HG03025 (cell line): ENCODE measurements at regions not wholly inside any gene's neighbourhood (a gene's known extent, or its start where the extent isn't known, plus 50 kb on each side); places are given as distances from the start of the nearest gene placed in this dataset.

Experiments used
- ATAC-seq: cut with Tn5 transposase; IDR thresholded peaks from one replicate; pipeline ENCODE4 v1.9.1; 2021; ENCODE audit warnings: mild to moderate bottlenecking, moderate library complexity; ENCODE audit not compliant: unreplicated experiment, low FRiP score

DNA sequence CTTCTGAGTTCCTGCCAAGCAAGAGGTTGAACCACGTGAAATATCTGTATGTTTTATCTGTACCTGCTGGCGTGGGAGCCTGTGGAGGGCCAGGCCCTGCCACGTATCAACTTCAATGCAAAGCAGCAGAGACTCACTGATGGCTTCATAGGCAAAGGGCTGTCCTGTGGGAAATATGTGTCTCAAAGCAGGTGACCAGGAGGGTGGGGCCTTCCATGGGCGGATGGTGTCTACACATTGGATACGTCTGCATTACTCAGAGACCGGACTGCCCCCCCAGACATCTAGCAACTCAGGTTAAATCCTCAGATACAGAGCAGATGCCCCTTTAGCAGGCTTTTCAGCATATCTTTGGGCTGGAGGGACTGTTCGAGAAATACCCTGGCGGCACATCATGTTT, 210.8 kb upstream of the C1orf174 start:
- no peak for ATAC-seq

DNA sequence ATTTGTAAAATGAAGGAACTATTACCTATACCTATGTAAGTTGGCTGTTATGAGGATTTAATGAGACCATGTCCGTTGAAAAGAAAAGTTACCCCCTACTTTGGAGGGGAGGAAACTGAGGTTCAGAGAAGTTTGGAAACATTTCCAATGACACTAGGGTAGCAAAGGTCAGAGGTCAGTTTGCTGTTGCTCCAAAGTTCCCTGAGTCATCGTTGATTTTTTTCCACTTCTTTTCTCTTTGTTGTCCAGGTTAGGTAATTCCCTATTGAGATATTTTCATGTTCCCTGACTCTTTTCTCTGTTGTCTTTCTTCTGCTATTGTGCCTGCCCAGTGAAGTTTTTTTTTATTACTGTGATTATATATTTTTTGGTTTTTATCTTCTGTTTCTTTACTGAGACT, 213.8 kb upstream of the C1orf174 start:
- no peak for ATAC-seq

DNA sequence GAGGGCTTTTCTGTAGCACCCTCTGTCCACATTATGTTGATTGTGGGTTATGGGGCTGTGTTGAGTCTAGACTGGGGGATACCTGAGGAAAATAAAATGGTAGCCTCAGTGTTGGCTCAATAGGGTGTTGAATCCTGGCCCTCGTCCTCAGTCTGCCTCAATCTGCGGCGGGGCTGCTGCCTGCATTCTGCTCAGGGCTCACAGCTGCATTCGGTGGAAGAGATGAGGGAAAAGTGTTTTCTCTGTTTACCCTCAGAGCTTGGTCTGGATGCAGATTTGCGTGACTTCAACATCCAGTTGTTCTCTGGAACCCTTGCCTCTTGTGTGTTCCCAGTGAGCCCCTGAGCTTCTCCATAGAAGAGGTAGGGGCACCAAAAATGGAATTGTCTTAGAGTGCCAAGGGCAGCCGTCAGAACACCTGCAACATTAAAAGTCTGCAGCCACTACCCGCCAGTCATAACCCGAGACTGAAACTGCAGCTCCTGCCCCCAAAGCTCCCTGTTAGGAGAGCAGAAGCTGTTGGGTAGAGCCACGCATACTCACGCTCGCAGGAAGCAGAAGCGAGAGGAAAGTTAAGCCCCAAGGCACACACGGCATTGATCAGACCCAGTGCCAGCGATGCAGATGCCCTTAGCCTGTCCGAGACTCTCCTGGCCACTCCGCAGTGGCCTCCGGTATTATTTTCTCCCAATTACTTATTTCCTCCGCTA, 215.3 kb upstream of the C1orf174 start:
- no peak for ATAC-seq

DNA sequence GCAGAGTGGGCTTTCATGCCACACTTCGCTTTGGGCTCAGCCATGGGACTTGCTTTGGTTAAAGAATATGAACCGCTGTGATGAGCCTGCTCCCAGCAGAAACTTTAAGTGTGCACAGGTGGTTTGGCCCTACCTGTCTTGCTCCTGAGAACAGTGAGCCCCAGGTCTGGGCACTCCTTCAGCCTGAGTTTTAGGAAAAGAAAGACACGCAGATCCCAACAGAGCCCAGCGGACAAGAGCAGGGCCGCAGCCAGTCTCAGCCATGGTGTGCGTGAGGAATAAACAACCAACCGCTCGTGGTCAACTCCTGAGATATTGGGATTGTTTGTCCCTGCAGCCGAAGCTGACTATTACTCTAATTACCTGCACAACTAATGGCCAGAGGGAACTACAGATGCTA, 217.1 kb upstream of the C1orf174 start:
- no peak for ATAC-seq

DNA sequence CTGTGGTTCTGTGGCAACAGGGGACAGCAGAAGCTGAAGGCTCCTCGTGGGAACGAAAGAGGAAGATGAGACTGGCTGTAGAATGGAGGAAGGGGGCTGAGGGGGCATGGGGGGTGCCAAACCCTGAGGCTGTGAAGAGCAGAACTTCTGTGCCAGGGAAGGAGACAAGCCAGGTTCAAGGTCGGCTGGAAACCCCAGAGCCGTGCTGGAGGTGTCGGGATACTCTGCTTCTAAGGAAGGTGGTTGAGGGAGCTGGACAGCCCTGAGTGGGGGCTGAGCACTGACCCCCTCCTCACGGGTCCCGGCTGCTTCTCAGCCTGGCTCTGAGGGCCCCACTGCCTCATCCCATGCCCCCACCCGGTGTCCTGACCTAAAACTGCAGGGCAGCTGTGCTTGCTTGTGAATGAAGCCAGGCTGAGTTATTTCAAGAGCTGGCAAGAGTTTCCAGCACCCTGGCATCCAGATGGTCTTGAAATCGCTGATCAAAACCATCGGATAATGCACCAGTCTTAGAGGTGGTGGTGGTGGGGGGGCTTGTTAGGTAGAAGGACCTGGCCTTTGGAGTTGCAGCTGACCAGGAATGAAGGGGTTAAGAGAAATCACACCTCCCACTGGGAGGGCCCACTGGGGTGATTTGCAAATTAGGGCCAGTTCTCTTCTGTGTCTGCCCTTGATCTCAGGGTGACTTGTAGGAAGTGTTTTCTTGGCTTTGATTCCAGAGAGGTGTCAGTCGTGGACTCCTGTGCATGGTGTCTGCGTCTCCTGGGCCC, 218.9 kb upstream of the C1orf174 start:
- ATAC-seq, result no peak

DNA sequence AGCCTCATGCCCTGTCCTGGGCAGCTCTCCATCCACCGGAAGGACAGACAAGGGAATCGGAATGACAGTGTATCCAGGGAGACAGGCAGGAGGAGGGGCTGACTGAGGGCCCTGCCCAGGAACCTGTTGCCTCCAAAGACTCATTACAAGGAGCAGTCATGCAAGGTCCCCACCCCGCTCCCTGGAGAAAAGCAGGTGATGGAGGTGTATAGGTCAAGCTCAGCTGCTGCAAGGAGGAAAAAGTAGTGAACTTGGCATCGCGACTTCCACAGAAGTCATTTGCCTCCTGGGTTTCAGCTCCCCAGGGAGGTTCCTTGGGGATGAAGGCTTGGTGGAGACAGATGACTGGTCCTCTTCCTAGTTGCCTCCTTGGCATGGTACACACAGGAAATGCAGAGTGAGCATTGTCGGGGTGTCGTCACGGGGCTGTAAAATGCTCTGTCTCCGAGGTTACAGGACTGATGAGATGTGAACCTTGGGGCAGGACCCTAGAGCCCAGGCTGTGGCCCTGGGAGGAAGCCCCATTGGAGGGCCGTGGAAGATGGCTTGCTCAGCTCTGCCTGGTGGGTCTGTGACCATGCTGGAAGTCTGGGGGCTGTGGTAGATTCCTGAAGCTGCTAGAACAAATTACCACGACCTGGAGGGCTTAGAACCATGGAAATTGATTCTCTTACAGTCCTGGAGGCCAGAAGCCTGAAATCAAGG, 219.6 kb upstream of the C1orf174 start:
- no peak for ATAC-seq

DNA sequence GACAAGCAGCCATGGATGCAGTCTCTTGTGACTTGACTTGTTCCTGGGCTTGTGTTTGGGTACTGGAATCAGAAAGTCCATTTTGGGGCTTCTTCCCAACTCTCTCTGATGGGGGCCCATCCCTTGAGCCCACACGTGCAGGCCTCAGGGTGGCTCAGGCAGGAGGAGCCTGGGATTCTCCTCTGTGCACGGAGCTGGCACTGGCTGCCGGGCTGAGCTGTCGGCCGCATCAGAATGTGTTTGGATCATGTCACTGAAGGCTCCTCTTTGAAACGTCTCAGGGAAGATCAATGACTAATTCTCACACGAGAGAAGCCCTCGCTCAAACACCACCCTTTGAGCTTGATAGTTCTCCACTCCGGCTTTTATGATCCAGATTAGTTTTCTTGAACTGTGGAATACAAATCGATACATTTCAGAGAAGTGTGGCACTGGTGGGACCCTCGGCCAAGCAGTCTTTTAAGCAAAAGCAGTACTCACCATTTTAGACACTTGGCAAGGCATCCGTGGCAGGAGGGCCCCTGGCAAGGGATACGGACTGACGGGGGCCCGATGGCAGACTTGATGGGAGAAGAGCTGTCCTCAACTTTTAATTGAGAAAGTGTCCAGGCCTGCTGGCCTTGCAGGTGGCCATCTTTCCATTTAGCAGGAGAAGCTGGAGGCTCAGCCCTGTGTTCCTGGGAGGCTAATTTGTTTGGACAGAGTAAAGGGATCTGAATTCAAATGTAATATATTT, 220.7 kb upstream of the C1orf174 start:
- ATAC-seq, result no peak

DNA sequence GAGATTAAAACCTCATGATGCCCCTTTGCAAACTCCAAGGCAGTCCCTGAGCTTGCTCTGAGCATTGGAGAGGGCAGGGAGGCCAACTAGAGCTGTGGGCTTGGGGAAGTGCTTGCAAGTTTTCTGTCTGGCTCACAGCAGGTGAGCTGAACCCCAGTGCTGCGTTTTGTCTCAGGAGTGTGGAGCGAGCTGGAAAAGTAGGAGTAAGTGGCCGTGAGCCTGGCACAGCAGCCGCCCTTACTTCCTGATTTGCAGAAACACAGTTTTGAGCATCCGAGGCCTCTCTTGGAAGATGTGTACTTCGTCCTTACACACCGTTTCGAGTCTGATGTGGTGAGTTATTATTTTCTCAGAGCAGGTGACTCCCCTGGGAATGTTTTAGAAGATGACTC, 221.2 kb upstream of the C1orf174 start:
- ATAC-seq, result no peak

DNA sequence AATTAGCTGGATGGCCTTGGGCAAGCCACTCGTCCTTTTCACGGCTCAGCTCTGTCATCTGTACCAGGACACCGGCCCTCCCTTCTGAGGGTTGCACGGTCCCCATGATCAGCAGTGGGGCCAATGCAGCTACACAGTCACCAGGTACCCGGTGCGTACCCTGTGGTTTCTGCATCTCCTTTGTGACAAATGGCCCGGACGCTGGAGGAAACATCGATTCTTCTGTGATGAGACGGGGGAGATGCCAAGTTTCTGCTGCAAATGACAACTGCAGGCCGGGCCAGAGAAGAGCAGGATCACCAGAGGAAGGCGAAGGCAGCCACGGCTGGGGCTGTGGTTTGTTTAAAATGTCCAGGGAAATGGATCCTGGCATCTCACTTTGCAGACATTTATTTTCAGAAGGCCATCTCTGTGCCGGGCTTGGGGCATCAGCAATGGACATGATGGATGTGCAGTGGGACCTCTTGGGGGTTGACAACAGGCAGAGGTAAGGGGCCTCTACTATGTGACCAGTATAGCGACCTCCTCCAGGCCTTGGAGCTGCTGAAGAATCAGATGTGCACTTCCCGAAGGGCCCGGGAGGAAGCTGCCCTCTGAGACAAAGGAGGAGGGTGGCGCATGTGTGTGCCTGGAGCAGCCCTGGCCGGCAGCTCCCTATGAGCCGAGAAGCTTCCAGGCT, 221.9 kb upstream of the C1orf174 start:
- ATAC-seq, result no peak

DNA sequence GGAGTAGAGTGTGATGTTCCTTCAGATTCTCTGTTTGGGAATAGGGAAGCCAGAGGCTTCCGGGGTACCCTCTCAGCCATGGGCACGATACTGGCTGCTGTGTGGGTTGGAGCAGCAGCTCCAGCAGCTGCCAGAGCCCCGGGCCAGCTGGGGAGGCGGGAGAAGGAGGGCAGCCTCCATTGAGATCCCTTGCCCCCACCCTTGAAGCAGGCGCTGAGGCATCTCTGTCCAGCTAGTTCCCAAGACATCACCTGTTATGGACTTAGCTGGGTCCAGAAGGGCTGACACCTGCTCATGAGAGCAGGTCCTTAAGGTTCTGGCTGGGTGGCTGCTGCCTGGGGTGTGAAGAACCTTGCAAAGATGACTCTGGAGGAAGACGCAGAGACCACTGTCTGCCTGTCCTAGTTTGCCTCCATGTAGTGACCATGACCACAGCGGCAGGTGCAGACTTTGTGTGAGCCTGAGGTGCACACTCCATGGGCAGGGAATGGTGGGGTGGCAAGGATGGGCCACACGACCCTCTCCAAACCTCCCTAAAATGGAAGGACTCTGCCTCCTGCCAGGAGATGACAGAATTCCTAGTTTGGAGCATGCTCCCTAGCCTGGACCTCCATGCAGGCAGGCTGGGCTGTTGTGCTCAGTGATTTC, 222.6 kb upstream of the C1orf174 start:
- no peak for ATAC-seq

DNA sequence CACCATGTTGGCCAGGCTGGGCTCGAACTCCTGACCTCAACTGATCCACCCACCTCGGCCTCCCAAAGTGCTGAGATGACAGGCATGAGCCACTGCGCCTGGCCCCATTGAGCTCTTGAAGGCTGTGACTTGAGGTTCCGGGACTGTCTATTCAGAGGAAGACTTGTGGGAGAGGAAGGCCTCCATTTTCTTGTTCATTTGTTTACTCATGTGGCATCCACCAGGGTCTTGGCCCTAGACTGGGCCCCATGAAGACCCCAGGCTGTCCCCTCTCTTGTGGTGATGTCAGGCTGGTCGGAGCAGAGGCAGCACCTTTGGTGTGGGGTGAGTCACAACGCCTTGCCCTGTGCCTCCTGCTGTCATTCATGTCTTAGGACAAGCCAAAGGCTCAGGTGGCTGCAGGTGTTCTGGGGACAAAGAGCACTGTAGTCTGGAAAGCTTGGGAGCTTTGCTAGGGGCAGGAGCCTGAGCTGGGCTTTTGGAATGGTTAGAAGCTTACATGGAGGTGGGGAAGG, 224.6 kb upstream of the C1orf174 start:
- no peak for ATAC-seq

DNA sequence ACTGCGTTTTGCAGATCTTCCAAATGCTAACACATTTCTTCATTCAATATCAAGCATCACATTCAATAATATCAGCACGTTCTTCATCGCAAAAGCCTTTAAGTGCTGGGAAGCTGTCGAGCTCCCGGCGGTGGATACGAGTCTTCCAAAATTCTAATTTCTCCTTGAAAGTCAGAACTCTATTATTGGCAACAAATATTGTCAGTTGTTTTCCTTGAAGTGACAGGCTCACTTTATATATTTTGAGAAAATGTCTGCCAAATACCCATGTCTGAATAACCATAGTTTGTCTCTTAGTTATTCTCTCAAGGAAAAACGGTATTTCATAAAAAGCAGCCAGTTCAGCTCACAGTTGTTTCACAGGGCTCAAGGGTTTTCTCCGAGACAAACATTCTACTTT, 226.2 kb upstream of the C1orf174 start:
- ATAC-seq, result no peak

DNA sequence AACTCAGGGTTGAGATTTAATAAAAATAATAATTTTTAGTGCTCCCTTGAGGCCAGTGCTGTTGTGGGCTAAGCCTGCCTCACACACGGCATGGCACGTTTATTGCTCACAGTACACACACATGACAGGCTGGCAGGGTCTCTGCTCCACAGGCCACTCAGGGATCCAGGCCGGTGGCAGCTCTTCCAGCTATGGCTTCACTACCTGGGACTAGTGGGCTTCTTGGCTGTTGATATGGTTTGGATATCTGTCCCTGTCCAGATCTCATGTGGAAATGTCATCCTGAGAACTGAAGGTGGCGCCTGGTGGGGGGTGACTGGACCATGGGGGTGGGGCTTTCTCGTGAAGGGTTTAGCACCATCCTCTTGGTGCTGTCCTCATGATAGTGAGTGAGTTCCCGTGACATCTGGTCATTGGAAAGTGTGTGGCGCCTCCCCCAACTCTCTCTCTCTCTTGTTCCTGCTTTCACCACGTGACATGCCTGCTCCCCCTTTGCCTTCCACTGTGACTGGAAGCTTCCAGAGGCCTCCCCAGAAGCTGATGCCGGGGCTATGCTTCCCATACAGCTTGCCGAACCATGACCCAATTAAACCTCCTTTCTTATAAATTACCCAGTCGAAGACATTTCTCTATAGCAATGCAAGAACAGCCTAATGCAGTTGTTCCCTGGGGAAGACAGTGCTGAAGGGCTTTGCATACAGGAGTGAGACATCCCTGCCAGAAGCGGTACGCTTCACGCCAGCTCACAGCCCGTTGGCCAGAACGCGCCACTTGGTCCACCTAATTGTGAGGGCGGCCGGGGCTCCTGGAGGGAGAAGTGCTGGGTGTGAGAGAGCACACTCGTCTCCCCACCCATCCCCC, 226.9 kb upstream of the C1orf174 start:
- ATAC-seq, result no peak

DNA sequence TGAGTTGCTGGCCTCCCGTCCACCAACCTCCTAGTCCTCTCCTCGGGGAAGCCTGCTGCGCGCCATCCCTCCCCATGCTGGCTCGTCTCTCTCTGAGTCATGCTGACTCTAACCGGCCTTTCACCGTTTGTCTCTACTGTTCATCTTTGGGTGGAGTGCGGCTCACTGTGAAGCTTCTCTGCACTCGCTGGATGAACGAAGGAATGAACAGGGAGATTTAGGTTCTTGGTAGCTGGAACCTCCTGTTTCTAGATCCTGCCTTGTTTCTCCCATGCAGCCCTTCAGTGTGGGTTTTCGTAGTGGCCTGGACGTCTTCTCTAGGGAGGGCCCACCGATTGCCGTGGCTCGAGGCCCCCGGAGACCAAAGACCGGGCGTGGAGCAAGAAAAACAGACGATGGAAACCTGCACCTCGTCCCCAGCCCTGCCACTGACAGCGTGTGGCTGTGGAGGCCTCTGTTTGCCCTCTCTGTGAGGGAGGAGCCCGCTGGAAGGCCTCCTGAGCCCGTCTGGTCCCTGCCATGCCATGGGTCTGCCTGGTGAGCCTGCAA, 227.6 kb upstream of the C1orf174 start:
- no peak for ATAC-seq

DNA sequence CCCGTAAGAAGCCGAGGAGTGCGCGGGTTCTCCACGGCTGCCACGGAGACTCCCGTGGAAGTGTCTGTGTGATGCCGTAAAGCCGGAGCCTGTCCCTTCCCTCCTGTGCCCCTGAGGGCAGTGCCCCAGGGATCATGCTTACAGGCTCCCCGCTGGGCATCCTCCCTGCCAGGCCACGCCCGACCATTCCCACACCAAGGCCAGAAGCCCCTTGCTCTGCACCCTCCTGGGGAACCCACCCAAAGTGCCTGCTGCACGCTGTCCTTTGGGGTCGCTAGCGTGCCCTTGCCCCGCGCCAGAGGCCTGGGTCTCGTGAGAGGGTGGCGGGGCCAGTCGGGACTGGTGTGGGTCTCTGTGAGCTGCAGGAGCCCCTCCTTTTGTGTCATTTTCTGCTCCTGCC, 228.5 kb upstream of the C1orf174 start:
- ATAC-seq, result no peak

DNA sequence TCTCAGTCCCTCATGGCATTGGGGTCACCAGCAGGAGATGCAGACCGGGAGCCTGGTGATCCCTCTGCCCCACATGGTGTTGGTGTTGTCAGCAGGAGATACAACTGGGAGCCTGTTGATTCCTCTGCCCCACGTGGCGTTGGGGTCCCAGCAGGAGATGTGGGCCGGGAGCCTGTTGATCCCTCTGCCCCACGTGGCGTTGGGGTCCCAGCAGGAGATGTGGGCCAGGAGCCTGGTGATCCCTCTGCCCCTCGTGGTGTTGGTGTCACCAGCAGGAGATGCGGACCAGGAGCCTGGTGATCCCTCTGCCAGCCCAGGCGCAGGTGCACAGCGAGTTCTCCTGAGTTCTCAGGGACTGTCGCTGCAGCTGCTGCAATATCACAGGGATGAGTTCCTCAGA, 229.6 kb upstream of the C1orf174 start:
- ATAC-seq, result no peak

DNA sequence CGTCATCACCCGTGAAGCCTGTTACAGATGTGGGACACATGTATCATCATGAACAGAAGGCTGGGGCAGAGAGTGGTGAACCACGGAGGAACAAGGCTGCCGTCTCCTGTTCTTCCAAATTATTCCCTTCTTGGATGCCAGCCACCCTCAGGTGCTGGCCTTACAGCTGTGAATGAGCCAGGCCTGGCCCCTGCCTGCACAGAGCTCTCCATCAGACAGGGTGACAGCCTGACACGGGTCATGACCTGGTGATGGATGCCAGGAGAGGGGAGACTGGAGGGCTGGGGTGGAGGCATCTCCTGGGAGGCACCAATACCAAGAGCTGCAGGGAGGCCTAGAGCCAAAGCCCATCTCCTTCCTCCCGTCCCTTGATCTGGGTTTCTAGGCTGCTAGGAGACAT, 230.0 kb upstream of the C1orf174 start:
- ATAC-seq, result no peak

DNA sequence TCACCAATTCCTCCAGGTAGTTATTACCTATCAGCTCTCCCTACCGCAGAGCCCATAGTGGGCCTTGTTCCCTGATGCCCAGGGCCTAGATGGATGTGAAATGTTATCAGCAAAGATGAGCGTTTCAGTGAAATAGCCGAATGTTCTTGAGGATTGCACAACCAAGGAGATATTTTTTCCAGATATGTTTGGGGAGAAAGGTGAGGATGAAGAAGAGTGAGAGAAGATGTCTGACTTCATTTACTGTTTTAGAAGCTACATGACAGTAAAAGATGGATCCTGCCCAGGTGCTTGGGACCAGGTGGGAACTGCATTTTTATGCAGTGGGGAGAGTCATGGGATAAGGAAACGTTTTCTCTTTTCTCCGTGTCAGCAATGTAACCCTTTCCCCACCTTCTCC, 231.7 kb upstream of the C1orf174 start:
- no peak for ATAC-seq
